Stomach smooth muscle (tissue), 2 donors: ENCODE measurements at regions not wholly inside any gene's neighbourhood (a gene's known extent, or its start where the extent isn't known, plus 50 kb on each side); places are given as distances from the start of the nearest gene placed in this dataset.

Experiments
- H3K27ac ChIP-seq: one replicate; pipeline ENCODE4 v1.7.0; 2013; ENCODE audit warnings: mild to moderate bottlenecking, low read length, inconsistent platforms
- H3K27me3 ChIP-seq, 2 donors: one replicate each; pipeline ENCODE4 v1.7.0; 2013; ENCODE audit warnings: low read length in 2 of 2; ENCODE audit not compliant: insufficient read depth in 2 of 2, control insufficient read depth in 1 of 2
- H3K36me3 ChIP-seq, 2 donors: one replicate each; pipeline ENCODE4 v1.7.0; 2013; ENCODE audit warnings: low read length in 2 of 2; ENCODE audit not compliant: control insufficient read depth in 2 of 2, insufficient read depth in 2 of 2
- H3K4me1 ChIP-seq: one replicate; pipeline ENCODE4 v1.7.0; 2013; ENCODE audit warnings: low read length; ENCODE audit not compliant: control insufficient read depth, insufficient read depth
- H3K4me3 ChIP-seq, 2 donors: one replicate each; pipeline ENCODE4 v1.7.0; 2013; ENCODE audit warnings: low read length in 2 of 2
- H3K9ac ChIP-seq, 2 donors: one replicate each; pipeline ENCODE4 v1.7.0; 2013; ENCODE audit warnings: low read length in 2 of 2, mild to moderate bottlenecking in 1 of 2
- H3K9me3 ChIP-seq, 2 donors: one replicate each; pipeline ENCODE4 v1.7.0; 2013; ENCODE audit warnings: low read length in 2 of 2; ENCODE audit not compliant: control insufficient read depth in 2 of 2
- donor health status: healthy.
- donor health status: Pancreatic carcinoma.

GRCh38 chr19:28859811-28860210 lies 353.1 kb downstream of the UQCRFS1 start:
- Histone ChIP-seq H3K27me3 (peaks cover 0 to 4% of the 10 kb centered on the region in 2 donors), H3K27ac (no peak overlapping the region), H3K9me3 (peaks cover 0 to under 1% of the 10 kb centered on the region in 2 donors), H3K4me3 (no peak overlapping the region), H3K36me3 (no peaks in the 10 kb centered on the region), H3K4me1 (no peaks in the 10 kb centered on the region), H3K9ac (no peak overlapping the region)

- Histone ChIP-seq H3K27me3 (peaks cover 0 to 4% of the 10 kb centered on the region in 2 donors), H3K4me1 (no peaks in the 10 kb centered on the region), H3K9ac (no peak overlapping the region), H3K9me3 (peaks cover 0 to 7% of the 10 kb centered on the region in 2 donors), H3K4me3 (no peak overlapping the region), H3K27ac (no peak overlapping the region), H3K36me3 (no peaks in the 10 kb centered on the region)
Observed at GRCh38 chr19:28858933-28859332, 354.0 kb downstream of the UQCRFS1 start.

- no peaks in the 10 kb centered on the region for H3K4me1 ChIP-seq
Observed at GRCh38 chr19:28857967-28858366, 355.0 kb downstream of the UQCRFS1 start.

GRCh38 chr19:28855216-28855615 lies 357.7 kb downstream of the UQCRFS1 start:
- Histone ChIP-seq H3K27me3 (no peaks in the 10 kb centered on the region), H3K9ac (no peak overlapping the region), H3K4me3 (no peak overlapping the region), H3K4me1 (no peaks in the 10 kb centered on the region), H3K27ac (no peak overlapping the region), H3K36me3 (no peaks in the 10 kb centered on the region), H3K9me3 (peaks cover 0 to 7% of the 10 kb centered on the region in 2 donors)

More at GRCh38 chr19:28857967-28858366, 355.0 kb downstream of the UQCRFS1 start:
- Histone ChIP-seq H3K27ac (no peak overlapping the region), H3K4me3 (no peak overlapping the region), H3K27me3 (peaks cover 0 to 4% of the 10 kb centered on the region in 2 donors), H3K36me3 (no peaks in the 10 kb centered on the region), H3K9ac (no peak overlapping the region), H3K9me3 (peaks cover 0 to 7% of the 10 kb centered on the region in 2 donors)

GRCh38 chr19:28847468-28847867 lies 365.5 kb downstream of the UQCRFS1 start:
- H3K36me3 ChIP-seq, result no peaks in the 10 kb centered on the region
- no peak overlapping the region for H3K4me3 ChIP-seq
- no peaks in the 10 kb centered on the region for H3K4me1 ChIP-seq
- H3K27me3 ChIP-seq, result no peaks in the 10 kb centered on the region
- no peak overlapping the region for H3K9ac ChIP-seq
- no peak overlapping the region for H3K27ac ChIP-seq
- H3K9me3 ChIP-seq, result peaks cover 0 to 2% of the 10 kb centered on the region in 2 donors

GRCh38 chr19:28846094-28846812 lies 366.7 kb downstream of the UQCRFS1 start:
- Histone ChIP-seq H3K9ac (no peak overlapping the region), H3K4me1 (no peaks in the 10 kb centered on the region), H3K36me3 (no peaks in the 10 kb centered on the region), H3K9me3 (peaks cover 0 to 2% of the 10 kb centered on the region in 2 donors), H3K4me3 (no peak overlapping the region), H3K27me3 (peaks cover 0 to 3% of the 10 kb centered on the region in 2 donors), H3K27ac (no peak overlapping the region)

- Histone ChIP-seq H3K27ac (no peak overlapping the region), H3K4me3 (no peak overlapping the region), H3K4me1 (no peaks in the 10 kb centered on the region), H3K9ac (no peak overlapping the region), H3K9me3 (peaks cover 0 to 2% of the 10 kb centered on the region in 2 donors), H3K36me3 (no peaks in the 10 kb centered on the region), H3K27me3 (peaks cover 0 to 3% of the 10 kb centered on the region in 2 donors)
Observed at GRCh38 chr19:28843761-28844492, 369.0 kb downstream of the UQCRFS1 start.

- H3K4me1 ChIP-seq, result no peaks in the 10 kb centered on the region
- no peaks in the 10 kb centered on the region for H3K9me3 ChIP-seq
- no peak overlapping the region for H3K9ac ChIP-seq
- H3K4me3 ChIP-seq, result no peak overlapping the region
- H3K27me3 ChIP-seq, result peaks cover under 1 to 4% of the 10 kb centered on the region in 2 donors
- no peak overlapping the region for H3K27ac ChIP-seq
- no peaks in the 10 kb centered on the region for H3K36me3 ChIP-seq
Observed at GRCh38 chr19:28841531-28841930, 371.4 kb downstream of the UQCRFS1 start.

GRCh38 chr19:28840891-28841290 lies 372.1 kb downstream of the UQCRFS1 start:
- Histone ChIP-seq H3K36me3 (no peaks in the 10 kb centered on the region), H3K27ac (no peak overlapping the region), H3K9me3 (no peaks in the 10 kb centered on the region), H3K4me3 (no peak overlapping the region), H3K4me1 (no peaks in the 10 kb centered on the region), H3K27me3 (peaks cover 2 to 4% of the 10 kb centered on the region in 2 donors), H3K9ac (no peak overlapping the region)

GRCh38 chr19:28839455-28839854 lies 373.5 kb downstream of the UQCRFS1 start:
- Histone ChIP-seq H3K4me3 (no peak overlapping the region), H3K27me3 (peaks cover 2 to 4% of the 10 kb centered on the region in 2 donors), H3K36me3 (no peaks in the 10 kb centered on the region), H3K4me1 (no peaks in the 10 kb centered on the region), H3K9me3 (no peaks in the 10 kb centered on the region), H3K9ac (no peak overlapping the region), H3K27ac (no peak overlapping the region)

GRCh38 chr19:28838909-28839308 lies 374.0 kb downstream of the UQCRFS1 start:
- Histone ChIP-seq H3K27me3 (peaks cover 2 to 4% of the 10 kb centered on the region in 2 donors), H3K9ac (no peak overlapping the region), H3K4me1 (no peaks in the 10 kb centered on the region), H3K4me3 (no peak overlapping the region), H3K27ac (no peak overlapping the region), H3K9me3 (no peaks in the 10 kb centered on the region), H3K36me3 (no peaks in the 10 kb centered on the region)
